ENCODE measurements at regions not wholly inside any gene's neighbourhood (a gene's known extent, or its start where the extent isn't known, plus 50 kb on each side); places are given as distances from the start of the nearest gene placed in this dataset.
"Not testable (repeated sequence)": the region's sequence is repeated elsewhere in the genome, so short reads cannot be mapped to it uniquely, and the experiment has no call there.

GRCh38 chr6:16948396-16948795 lies 153.5 kb upstream of the STMND1 start:
- DNase-seq (ENCODE audit: low read depth), result no peak

- DNase-seq (ENCODE audit: low read depth), result no peak
Measured at GRCh38 chr6:16947375-16948015, 154.4 kb upstream of the STMND1 start.

DNA sequence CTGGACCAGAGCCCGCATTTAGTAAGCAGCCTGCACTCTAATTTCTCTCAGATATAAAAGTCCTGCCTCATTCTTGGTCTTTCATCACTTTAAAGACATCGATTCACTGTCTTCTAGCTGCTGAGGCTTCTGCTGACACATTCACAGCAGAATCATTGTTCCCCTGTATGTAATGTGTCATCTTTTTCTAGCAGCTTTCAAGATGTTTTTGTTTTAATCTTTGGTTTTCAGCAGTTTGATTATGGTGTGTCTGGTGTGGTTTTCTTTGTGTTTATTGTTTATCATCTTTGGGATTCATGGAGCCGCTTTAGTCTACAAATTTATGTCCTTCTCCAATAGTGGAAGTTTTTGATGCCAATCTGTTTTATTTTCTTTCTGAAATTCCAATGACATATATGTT lies 157.3 kb upstream of the STMND1 start:
- DNase-seq (ENCODE audit: low read depth), result no peak

DNA sequence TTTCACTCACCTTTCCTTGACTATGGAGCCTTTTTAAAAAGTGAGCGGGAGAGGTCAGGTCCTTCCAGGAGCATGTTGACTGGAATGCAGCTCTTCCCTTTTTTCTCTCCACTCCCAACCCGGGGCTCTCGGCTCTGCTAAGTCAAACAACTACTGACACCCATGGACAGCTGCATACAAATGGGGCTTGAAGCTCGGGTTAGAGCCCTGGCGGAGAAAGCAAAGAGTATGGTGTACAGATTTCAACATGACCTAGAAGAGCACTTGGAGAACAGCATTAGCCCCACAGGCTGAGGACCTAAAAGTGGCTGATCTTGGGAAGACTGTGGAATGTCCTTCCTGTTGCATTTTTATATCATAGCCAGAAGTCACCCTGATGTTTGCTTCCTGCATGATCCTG lies 162.0 kb upstream of the STMND1 start:
- no peak for DNase-seq (ENCODE audit: low read depth)

- no peak for DNase-seq (ENCODE audit: low read depth)
Measured at GRCh38 chr6:16939351-16939750, 162.5 kb upstream of the STMND1 start.

DNA sequence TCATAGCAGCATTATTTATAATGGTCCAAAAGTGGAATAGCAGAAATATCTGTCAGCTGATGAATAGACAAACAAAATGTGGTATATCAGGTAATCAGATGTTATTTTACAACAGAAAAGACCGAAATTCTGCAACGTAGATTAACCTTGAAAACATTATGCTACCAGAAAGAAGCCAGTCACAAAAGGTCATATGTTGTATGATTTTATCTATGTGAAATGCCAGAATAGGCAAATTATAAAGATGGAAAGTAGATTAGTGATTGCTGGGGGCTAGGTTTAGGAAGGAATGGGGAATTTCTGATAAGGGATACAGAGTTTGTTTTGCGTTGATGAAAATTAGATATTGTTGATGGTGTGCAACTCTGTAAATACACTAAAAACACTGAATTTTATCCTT lies 165.0 kb upstream of the STMND1 start:
- DNase-seq (ENCODE audit: low read depth), result no peak

GRCh38 chr6:16933961-16934360 lies 167.9 kb upstream of the STMND1 start:
- DNase-seq (ENCODE audit: low read depth), result no peak

DNA sequence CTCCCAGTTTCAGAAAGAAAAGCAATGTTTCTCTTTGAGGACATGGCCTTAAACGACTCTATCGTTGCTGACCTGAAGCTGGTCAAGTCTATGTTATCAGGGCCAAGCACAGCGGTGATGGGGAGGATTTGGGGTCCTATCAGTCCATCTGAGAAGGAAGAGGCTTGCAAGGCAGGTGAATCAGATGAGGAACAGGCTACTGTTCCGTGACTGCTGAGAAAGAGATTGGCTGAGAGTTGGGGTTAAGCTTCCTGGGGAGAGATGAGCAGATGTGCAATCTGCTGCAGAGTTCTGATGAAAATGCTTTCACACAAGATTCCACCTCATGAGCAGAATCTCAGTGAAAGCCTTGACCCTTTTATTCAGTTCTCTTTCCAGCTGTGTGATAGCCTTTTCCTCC lies 168.3 kb upstream of the STMND1 start:
- no peak for DNase-seq (ENCODE audit: low read depth)

DNA sequence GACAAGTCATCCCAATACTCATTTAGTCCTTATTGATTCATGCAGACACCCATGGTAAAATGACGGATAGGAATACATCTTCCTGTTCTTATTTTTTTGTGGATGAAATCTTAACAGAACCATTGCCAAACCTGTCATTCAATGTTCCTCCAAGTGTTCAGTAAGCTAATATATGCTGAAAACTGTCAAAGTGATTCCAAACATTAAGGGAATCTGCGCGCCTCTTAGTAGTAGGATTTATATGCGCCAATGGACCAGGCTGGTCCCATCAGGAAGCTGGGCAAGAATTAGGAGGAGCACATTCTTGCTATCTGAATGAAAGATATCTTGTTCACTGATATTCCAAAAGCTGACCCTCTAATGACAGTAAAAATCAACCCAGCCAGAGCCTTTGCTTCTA lies 168.9 kb upstream of the STMND1 start:
- no peak for DNase-seq (ENCODE audit: low read depth)

DNA sequence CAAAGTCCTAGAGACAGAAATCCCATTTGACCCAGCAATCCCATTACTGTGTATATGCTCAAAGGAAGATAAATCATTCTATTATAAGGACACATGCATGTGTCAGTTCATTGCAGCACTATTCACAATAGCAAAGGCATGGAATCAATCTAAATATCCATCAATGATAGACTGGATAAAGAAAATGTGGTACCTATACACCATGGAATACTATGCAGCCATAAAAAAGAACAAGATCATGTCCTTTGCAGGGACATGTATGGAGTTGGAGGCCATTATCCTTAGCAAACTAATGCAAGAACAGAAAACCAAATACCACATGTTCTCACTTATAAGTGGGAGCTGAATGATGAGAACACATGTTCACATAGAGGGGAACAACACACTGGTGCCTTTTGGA lies 169.8 kb upstream of the ATXN1 start:
- not testable (repeated sequence) for DNase-seq (ENCODE audit: low read depth)

DNA sequence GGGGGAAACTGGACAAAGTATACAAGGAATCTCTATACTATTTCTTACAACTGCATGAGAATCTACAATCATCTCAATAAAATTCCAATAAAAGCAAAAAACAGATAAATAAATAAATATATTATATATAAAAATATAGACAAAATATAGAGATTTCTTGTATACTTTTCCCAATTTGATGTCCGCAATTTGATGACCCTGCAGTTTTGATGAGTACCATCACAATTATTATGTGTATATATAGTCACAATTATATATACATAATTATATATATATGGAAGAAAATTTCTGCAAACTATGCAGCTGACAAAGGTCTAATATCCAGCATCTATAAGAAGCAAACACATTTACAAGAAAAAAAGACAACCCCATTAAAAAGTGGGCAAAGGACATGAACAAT lies 169.2 kb upstream of the ATXN1 start:
- no peak for DNase-seq (ENCODE audit: low read depth)

DNA sequence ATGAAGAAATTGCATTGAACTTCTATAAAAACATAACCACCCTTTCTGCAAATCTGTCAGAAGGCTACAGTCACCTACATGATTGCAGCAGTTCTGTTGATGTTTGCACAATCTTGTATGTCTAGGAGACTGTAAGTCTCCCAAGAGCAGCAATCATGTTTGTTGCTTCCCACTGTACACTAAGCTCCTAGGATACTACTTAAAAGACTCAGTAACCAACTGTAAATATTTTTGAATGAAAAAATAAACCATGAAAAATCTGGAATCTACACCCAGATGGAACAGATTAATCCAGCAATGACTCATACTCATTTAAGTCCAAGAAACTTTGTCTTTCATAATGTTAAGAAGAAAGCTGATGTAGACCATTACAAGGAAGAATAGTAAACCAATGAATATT lies 168.5 kb upstream of the ATXN1 start:
- no peak for DNase-seq (ENCODE audit: low read depth)

- DNase-seq (ENCODE audit: low read depth), result no peak
Measured at GRCh38 chr6:16928387-16928786, 167.1 kb upstream of the ATXN1 start.

- DNase-seq (ENCODE audit: low read depth), result no peak
Measured at GRCh38 chr6:16927205-16927604, 165.9 kb upstream of the ATXN1 start.

DNA sequence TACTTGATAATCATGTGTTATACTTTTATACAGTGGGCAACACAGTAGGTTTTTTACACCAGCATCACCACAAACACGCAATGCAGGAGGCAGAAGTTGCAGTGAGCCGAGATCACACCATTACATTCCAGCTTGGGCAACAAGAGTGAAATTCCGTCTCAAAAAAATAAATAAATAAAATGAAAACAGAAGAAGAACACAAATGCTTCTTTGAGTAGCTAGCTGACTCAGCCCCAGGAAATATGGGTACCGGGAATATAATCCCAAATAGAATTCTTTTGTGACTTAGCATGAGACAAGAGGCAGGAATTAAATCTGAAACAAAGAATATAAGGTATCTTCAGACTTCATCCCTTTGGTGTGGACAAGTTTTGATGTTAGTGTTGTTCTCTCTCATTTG lies 164.2 kb upstream of the ATXN1 start:
- no peak for DNase-seq (ENCODE audit: low read depth)

DNA sequence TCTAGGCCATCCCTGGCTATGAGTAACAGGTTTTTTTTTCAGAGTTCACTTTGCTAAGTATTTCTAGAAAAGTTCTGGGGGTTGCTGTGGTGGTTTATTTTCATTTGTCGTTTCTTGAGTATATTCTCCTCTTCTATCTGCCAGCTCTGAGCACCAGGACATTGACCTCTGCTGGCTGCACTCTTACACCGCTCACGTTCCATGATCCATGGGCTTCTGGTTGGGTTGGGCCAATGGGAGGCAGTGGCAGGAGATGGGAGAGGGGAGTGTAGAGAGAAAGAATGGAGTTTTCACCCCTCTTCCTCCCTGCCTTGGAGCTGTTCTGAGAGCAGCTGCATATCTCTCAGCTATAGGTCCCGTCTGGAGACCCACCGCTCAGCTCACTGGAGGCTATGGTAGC lies 161.0 kb upstream of the ATXN1 start:
- no peak for DNase-seq (ENCODE audit: low read depth)

GRCh38 chr6:16921399-16922110 lies 160.3 kb upstream of the ATXN1 start:
- no peak for DNase-seq (ENCODE audit: low read depth)

GRCh38 chr6:16918586-16918985 lies 157.3 kb upstream of the ATXN1 start:
- DNase-seq (ENCODE audit: low read depth), result no peak

- DNase-seq (ENCODE audit: low read depth), result no peak
Measured at GRCh38 chr6:16914184-16914583, 152.9 kb upstream of the ATXN1 start.

DNA sequence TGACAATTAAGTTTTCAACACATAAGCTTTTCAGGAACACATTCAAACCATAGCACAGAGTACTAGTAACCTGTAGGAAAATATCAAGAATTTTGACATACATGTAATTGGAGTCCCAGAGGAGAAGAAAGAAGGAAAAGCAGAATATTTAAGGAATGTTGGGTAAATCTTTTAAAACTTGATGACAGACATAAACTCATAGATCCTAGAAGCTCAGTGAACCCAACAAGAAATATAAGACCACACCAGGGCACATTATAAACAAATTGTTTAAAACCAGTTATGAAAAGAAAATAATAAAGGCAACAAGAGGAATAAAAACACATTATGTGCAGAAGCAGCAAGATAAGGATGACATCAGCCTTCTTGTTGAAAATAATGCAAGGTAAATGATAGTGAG lies 151.5 kb upstream of the ATXN1 start:
- no peak for DNase-seq (ENCODE audit: low read depth)

DNA sequence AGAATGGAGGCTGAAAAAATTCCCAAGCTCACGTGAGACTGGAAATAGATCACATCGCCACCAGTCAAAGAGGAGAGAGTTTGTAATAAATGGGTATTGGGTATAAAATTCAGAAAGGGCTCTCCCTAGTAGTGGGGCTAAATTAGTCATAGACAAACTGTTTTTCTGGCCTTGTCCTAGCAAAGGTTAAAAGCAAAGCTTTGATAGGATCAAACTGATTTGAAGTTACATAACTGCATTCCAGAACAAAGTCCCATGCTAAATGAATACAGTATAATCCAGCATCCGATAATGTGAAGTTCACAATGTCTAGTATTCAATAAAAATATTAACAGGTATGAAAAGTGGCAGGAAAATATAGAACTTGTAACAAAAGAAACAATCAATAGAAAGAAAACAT lies 149.8 kb upstream of the ATXN1 start:
- no peak for DNase-seq (ENCODE audit: low read depth)

DNA sequence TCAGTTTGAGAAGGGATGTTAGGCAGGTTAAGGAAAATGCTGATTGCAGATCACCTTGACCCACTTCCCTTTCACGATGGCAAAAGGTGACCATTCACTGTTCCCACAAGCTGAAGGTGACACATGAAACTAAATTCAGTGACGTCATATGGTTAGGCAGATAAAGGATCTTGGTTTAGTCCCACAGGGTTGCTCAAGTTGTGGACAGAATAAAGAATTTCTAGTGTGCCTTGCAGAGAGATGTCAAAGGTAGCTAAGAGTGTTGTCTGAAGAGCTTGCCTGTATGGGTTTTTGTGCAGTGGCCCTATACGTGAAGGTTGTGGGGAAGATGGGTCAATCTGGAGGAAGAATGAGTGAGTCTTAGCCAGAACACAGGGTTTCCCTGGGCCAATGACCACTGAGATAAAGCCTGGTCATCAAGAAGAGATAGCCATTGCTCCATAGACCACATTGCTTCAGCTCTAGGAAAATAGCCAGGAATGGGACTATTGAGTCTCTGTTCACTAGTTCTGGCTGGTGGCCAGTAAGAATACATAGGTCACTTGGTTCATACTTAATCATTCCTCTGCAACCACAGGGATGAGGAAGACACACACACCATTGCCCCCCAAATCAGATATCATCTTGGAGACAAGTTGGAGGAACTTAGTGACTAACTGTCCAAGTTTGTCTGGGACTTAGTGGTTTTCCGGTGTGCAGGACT lies 148.5 kb upstream of the ATXN1 start:
- DNase-seq (ENCODE audit: low read depth), result no peak

GRCh38 chr6:16907991-16908390 lies 146.7 kb upstream of the ATXN1 start:
- no peak for DNase-seq (ENCODE audit: low read depth)

- no peak for DNase-seq (ENCODE audit: low read depth)
Measured at GRCh38 chr6:16904957-16905356, 143.7 kb upstream of the ATXN1 start.
